ENCODE measurements at regions not wholly inside any gene's neighbourhood (a gene's known extent, or its start where the extent isn't known, plus 50 kb on each side); places are given as distances from the start of the nearest gene placed in this dataset.

DNA sequence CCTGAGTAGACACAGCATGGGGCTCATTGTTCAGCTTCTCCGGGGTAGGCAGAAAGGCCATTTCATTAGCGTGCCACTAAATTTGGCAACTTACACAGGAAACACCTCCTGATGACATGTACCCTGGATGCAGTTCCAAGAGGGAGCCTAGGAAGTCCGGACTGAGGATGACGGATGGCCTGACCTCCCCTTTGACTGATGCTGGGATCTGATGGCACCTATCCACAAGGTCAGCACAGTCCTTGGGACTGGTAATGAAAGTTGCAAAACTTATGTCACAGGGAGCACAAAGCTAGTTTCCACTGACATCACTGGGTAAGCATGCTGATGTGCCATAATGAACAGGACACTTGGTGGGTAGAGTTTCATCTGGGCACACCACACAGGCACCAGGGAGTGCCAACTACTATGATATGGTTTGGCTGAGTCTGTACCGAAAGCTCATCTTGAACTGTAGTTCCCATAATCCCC lies 126.7 kb upstream of the ARL4C start:
- no peak for FAIRE-seq
- no peak for DNase-seq (ENCODE audit: insufficient read length, low spot score)

DNA sequence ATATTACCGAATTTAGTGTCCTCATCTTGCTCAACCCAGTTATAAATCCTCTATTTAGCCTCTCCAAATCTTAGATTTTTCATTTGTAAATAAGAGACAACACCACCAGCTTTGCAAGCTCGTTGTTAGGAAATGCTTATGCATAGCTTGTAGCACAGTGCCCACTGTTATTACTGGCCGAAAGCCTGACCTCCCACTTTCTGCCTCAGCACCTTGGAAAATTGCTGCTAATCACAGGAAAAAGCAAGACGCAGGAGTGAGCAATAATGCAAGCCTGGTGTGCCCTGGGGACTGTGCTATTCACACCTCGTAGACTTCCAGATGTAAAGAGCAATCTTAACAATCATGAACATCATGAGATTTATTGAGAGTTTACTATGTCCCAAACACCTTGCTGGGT lies 124.2 kb upstream of the ARL4C start:
- DNase-seq (ENCODE audit: insufficient read length, low spot score) = no peak
- no peak for FAIRE-seq

DNA sequence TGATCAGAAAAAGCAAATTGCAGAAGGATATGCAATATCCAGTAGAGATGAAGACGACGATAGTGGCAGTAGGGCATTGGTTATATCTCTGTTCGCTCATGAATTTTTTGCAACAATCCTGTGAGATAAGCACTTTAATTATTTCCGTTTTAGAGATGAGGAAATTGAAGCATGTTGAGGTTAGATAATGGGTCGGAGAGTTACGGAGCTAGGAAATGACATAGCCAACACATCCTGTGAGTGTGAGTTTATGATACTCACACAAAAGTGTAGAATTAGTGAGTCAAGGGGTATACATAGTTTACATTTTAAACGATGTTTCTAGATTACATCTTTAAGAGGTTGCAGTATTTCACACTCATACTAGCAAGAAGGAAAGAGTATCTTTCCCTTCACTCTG lies 123.1 kb upstream of the ARL4C start:
- FAIRE-seq = no peak
- DNase-seq (ENCODE audit: insufficient read length, low spot score) = no peak

DNA sequence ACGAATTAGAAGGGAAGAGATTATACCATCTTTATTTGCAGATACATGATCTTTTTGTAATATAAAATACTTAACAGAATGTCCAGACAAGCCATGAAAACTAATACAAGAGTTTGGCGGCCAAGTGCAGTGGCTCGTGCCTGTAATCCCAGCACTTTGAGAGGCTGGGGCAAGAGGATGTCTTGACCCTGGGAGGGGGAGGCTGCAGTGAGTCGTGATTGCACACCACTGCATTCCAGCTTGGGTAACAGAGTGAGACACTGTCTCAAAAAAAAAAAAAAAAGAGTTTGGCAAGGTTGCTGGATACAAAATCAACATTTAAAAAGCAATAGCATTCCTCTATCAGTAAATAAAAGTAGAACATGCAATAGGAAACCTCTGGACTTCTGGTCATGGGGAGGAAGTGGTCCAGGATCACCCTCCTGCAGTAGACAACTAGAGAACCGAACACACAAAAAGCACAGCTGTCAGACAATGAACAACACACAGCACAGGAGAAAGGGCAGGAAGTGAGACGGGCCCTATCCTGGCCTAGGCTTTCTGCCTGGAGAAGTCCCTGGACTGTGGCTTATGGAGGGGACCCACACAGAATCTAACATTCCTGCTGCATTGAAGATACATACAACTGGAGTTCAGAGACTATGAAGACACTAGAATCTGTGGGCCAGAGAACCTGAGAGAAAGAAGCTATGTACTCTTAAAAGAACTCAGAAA lies 118.9 kb upstream of the ARL4C start:
- FAIRE-seq (no peak), DNase-seq (ENCODE audit: insufficient read length, low spot score) (no peak)

DNA sequence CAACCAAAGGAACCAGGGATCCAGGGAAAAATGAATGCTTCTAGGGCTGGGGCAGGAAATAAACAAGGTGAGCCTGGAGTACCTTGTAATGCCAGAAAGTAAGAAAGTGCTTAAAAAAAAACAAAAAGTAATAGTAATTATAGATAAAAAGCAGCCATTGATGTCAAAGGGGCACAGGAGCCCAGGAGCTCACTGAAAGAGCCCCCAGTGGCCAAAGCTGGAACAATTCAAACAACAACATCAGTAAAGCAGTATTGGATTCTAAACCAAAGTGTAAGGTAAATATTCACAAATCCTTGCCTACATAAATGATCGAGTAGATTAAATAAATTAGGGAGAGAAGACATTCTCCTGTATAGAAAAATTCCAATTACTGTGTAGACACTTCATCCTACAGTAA lies 114.3 kb upstream of the ARL4C start:
- FAIRE-seq = no peak
- DNase-seq (ENCODE audit: insufficient read length, low spot score) = no peak

DNA sequence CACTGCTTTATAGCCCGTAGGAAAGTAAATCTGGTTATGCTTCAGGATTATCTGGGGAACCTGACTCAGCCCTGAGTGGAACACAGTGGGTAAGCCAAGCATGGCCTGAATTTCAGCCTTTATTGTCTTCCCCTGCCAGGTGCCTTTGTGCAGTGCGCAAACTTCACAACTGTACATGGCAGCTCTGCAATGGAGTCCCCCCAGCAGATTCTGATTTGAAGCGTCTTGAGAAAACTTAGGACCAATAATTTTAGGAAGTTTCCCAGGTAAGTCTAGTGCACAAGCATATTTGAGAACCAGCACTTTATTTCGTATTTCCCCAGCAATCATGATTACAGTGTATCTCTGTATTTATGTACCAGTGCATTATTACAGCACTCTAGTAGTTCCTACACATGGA lies 112.1 kb upstream of the ARL4C start:
- DNase-seq (ENCODE audit: insufficient read length, low spot score) (no peak), FAIRE-seq (no peak)

DNA sequence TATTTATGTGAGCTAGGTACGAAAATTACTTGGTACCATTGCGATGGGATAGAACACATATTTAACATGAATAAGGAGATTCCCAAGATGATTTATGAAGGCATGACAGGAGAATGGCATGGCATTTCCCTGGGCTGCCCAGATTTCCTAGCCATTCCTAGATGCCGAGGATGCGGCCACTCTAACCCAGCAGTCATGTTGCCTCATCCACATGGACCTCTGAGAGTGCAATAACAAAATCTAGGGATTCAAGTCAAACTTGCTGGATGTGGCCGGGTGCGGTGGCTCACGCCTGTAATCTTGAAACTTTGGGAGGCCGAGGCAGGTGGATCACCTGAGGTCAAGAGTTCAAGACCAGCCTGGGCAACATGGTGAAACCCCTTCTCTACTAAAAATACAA lies 110.8 kb upstream of the ARL4C start:
- FAIRE-seq (no peak), DNase-seq (ENCODE audit: insufficient read length, low spot score) (no peak)

DNA sequence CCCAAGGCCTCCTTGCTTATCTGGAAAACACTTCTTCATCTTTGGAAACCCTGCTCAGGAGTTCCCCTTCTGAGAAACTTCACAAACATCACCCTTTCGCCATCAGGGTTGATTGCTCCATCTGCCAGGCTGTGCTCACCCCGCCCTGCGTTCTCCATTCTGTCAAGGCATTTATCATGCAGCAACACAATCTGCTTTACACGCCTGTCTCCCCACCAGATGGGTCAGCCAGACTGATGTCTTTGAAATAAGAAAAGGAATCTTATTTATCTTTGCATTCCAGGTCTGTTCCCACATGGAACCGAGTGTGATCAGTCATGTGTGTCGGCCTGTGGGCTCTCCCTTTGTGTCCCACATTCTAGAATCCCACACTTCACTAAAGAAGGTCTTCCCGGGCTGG lies 110.0 kb upstream of the ARL4C start:
- FAIRE-seq = no peak
- DNase-seq (ENCODE audit: insufficient read length, low spot score) = no peak

DNA sequence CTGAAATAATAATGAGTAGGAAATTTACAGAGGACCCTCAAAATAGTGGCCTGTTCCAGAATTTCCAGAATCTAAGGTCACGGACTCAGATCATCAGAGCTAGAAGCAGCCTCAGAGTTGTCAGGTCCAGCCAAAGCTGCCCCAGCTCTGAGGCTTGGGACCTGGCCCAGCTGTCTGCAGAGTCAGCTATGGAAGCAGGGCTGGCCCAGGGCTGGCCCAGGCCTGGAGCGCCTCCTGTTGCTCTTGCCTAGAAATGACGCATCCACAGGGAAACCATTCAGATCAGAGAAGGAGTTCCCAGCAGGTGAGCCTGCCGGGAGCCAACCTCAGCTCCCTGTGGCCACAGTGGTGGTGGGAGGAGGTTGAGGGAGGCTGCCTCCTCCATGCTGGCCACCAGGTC lies 106.7 kb upstream of the ARL4C start:
- no peak for FAIRE-seq
- DNase-seq (ENCODE audit: insufficient read length, low spot score) = no peak

DNA sequence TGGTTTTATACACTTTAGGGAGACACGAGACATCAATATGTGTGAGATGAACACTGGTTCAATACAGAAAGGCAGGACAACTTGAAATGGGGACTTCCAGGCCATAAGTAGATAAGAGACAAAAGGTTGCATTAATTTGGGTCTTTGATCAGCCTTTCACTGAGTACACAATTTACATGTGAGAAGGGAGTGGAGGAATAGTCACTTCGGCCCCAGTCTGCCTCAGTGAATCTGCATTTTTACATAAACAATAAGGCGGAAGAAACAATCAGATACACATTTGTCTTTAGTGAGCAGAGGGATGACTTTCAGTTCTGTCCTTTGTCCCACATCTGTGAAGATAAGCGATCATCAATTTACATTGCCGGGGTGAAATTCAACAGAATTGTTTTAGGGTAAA lies 104.3 kb upstream of the ARL4C start:
- DNase-seq (ENCODE audit: insufficient read length, low spot score) (no peak), FAIRE-seq (no peak)

DNA sequence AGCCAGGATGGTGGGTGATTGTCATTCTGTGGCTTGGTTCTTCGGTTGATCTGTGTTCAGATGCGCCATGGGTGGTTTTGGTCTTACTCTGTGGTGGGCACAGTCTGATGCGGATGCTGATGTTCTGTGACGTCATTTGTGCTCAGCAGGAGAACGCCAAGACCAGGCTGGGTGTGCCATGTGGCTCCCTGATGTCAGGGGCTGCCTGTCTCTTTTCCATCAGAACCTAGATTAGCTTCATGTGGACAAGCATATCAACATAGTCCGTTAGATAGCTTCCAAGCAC lies 100.6 kb upstream of the ARL4C start:
- DNase-seq (ENCODE audit: insufficient read length, low spot score) (no peak), FAIRE-seq (no peak)

DNA sequence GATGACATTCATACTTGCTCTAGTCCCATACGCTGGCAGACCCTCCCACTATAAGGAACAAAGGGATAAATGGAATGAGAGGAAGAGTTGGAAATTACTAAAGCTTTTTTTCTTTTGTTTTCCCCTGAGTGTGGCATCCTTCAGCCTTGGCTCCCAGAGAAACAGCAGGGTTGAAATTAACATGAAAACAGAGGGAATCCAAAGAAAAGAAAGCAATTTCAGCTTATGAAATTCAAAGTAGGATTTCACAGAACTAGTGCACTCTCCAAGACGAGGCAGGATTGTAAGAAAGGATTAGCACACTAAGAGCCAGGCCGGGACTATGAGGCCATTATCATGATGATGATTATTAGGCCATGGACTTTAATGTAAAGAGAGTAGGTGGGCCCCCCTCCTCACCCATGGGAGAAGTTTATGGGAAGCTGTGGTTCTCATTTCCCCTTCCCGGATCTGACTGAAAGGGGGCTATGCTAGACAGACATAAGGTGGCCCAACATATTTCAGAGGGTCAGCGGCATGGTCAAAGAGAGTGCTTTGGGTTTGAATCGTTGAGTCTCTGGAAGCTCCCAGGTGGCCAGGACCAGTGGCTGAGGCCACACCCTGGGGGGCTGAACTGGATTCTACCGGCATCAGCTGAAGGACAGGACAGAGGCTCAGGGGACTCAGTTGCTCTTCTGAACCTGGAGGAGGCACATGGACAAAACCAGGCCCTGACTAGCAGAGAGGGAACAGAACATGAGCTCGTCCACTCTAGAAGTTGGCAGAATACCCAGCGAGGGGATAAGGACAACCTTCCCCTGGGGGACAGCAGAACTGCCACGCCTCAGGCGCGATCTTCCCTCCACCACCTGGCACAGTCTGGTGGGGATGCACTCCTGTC lies 100.1 kb upstream of the ARL4C start:
- FAIRE-seq = no peak
- DNase-seq (ENCODE audit: insufficient read length, low spot score) = no peak

DNA sequence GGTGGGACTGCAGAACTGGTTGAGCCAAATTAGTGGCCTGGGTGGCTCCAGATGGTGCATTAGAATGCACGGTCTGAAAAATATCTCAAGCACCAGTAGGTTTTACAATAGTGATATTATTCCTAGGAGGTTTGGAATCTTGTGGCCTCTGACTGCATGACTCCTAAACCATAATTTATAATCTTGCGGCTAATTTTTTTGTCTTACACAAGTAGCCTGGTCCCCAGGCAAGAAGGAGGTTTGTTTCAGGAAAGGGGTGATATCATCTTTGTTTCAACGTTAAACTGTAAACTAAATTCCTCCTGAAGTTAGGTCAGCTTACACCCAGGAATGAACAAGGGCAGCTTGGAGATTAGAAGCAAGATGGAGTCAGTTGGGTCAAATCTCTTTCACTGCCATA lies 98.9 kb upstream of the ARL4C start:
- FAIRE-seq = no peak
- no peak for DNase-seq (ENCODE audit: insufficient read length, low spot score)

DNA sequence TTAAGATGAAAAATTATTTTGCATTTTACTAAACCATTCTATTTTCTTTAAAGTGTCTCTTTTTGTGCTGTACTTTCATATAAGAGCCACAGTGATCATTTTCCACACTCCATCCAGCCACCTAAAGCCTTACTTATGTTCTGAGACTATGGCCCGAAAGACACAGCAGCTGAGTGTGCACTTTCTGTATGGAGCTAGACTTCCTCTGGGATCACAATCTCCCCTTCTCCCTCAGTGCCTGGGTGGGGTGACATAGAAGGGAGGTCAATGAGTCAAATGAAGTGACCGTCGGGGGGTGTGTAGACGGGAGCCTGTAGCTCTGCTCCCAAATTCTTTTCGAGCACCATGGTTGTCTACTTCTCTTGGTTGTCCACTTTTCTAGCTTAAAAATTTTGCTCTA lies 97.8 kb upstream of the ARL4C start:
- no peak for DNase-seq (ENCODE audit: insufficient read length, low spot score)
- FAIRE-seq = no peak

DNA sequence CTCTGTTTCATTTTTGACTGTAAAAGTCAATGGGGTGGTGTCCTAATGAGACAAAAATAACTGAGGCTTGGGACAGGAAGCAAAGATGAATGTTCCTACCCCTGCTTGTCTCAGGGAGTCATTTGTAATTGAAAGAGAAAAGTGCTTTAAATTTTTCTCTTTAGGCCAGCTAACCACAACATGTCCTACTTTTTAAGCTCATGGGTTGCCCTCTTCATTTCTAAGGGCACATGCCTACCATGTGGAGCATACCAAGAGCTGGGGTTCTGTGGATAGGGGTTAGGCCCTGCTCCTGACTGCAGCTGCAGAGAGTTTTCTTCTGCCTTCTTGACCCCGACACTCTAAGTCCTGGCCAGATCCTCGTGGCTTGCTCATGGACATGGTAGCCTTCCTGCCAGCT lies 96.8 kb upstream of the ARL4C start:
- FAIRE-seq (no peak), DNase-seq (ENCODE audit: insufficient read length, low spot score) (no peak)

DNA sequence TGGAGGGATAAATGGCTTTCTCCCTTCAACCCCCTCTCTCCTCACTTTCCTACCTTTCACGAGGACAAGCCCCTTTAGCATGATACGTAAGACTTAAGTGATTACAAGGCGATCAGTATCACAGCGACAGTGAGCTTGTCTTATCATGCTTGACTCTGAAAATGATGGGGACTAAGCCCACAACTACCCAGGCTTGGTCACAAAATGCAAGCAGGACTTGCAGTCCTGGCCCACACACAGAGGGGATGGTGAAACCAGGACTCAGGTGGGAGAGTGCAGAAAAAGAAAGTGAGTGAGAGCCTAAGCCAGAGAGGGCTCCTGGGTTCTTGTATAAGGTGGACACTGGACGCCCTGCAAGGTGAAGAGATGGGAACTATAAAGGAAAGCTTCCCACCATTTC lies 95.7 kb upstream of the ARL4C start:
- DNase-seq (ENCODE audit: insufficient read length, low spot score) = no peak
- no peak for FAIRE-seq

DNA sequence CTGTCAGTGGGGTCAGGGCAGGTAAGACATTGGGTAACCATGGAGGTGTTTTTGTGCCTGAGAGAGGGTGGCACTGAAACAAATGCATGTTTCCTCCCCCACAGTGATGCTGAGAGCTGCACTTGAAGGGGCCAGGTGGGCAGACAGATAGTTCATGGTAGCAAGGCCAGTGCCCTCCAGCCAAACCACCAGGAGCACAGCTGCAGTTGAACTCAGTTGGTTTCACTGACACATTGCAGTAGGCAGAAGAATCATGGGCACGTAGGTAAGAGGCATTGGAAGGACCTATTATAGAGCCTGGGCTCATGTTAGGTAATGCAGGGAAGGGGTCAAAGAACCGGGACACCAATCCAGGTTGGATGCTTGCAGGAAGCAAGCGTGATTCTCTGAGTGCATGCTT lies 93.2 kb upstream of the ARL4C start:
- FAIRE-seq = no peak
- no peak for DNase-seq (ENCODE audit: insufficient read length, low spot score)

DNA sequence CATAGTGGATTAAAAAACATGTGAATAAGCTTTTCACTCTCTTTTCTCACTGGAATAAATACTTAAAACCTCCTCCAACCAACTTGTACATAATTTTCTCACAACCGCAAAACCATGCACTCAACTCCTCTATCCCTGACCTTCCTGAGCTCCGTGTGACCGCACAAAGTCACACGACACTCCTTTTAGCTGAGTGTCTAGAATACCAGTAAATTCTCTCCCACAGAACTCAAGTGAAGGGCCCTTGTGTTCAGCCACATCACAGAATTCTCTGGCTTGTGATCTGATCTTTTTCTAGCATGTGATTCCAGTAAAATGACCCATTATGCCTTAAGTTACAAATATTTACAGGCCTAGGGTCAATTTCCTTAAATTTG lies 91.2 kb upstream of the ARL4C start:
- no peak for DNase-seq (ENCODE audit: insufficient read length, low spot score)
- FAIRE-seq = no peak

DNA sequence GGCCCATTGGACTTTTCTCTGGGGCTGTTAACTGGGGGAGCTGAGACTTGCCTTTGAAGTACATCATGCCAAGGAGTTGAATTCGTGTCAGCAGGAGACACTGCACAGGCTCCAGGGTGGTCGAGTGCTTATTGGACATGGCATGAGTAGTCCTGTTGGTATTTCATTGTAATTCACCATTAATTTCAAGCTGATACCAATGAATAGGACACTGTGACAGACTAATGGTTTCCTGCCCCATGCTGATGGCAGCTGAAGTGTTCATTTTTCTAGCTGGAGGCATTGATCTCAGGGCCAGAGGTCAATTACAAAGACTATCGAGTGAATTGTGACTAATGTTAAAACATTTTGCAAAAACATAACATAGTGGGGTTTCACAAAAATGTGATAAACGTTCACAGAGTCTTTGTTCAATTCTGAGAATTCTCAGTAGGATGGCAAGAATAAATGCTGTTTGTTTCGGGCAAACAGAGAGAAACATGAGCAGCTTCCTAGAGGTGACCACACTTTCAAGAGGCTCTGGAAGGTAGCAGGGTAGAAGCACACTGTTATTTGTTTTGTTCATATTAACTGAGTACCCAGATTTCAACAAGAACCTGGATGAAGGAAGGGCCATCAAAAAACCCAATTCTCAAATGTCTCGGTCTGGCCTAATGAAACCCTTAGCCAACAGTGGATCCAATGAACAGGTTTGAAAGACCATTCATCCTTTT lies 90.6 kb upstream of the ARL4C start:
- DNase-seq (ENCODE audit: insufficient read length, low spot score) (no peak), FAIRE-seq (no peak)

DNA sequence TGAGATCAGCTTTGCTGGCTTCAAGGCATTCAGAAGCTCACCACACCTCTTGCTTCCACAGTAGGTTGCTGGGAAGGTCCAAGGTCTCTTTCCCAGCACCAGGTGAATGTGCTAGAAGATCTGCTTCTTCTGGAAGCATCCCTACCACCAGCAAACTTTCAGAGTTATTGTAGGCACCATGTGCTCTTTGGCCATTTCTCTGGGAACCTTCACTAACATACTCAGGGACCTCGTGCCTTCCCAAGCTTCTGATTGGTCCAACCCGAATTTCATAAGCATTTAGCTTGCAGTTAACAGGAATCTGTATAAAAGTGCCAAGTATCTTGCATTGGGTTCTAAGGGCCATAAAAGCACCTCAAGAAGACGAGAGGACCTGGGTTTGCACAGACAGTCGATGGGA lies 86.5 kb upstream of the ARL4C start:
- FAIRE-seq = no peak

DNA sequence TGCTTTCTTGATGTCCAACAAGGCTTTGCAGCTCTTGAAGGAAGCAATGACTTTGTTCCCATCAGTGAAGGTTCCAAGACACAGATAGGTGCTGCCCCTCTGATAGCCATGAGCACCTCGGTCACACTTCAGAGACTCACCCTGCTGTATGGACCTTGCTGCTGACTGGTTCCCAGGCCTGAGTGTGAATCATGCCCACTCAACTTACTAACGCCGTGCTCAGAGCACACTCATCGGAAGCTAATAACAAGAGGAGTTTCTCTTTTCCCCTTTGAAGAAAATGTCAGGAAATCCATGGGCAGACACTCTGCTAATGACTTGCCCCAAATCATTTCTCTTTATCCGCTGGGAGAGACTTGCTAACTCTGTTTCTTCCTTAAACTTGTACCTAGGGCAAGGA lies 83.8 kb upstream of the ARL4C start:
- no peak for FAIRE-seq
- no peak for DNase-seq (ENCODE audit: insufficient read length, low spot score)

More for the DNA sequence above, 86.5 kb upstream of the ARL4C start:
- DNase-seq (ENCODE audit: insufficient read length, low spot score) = no peak
